ENCODE measurements at regions not wholly inside any gene's neighbourhood (a gene's known extent, or its start where the extent isn't known, plus 50 kb on each side); places are given as distances from the start of the nearest gene placed in this dataset.

- H4K20me1 ChIP-seq (replicated peaks; ENCODE audit: control insufficient read depth, extremely low read depth, insufficient read depth, low read length): no peaks in the 10 kb centered on the region
- H3K36me3 ChIP-seq (ENCODE audit: control insufficient read depth in 2 of 2, extremely low read depth in 1 of 2, insufficient read depth in 2 of 2, low read length in 2 of 2): no peaks in the 10 kb centered on the region
- no TSS peak for BruUV-seq (replicated peaks)
- H3K27me3 ChIP-seq (ENCODE audit: control insufficient read depth in 2 of 2, insufficient read depth in 2 of 2, low read length in 2 of 2): no peaks in the 10 kb centered on the region
- no peaks in the 10 kb centered on the region for H3K9me1 ChIP-seq (replicated peaks; ENCODE audit: control insufficient read depth, extremely low read depth, insufficient read depth, low read length)
- H3K4me2 ChIP-seq (ENCODE audit: insufficient read depth, low read length): no peak overlapping the region
- POLR2A ChIA-PET: no interaction called here
- no peak overlapping the region for H3K27ac ChIP-seq (ENCODE audit: insufficient read depth, low read depth, low read length)
- TF ChIP-seq GATA2 (IDR thresholded peaks at IDR 0.05; ENCODE audit: insufficient read depth, insufficient read length, low read depth, low read length) (no peak), EZH2 (IDR thresholded peaks at IDR 0.05; ENCODE audit: borderline replicate concordance, low read depth, low read length, severe bottlenecking) (no peak), FOS (IDR thresholded peaks at IDR 0.05; ENCODE audit: borderline replicate concordance, insufficient read depth, low read length) (no peak), MAX (IDR thresholded peaks at IDR 0.05; ENCODE audit: insufficient read depth, insufficient read length) (no peak), POLR2AphosphoS5 (IDR thresholded peaks at IDR 0.05; ENCODE audit: insufficient read depth, low read depth, low read length) (no peak), JUN (IDR thresholded peaks at IDR 0.05; ENCODE audit: borderline replicate concordance, insufficient read depth, insufficient read length, low read depth) (no peak)
- TF ChIP-seq, protein P1, sequence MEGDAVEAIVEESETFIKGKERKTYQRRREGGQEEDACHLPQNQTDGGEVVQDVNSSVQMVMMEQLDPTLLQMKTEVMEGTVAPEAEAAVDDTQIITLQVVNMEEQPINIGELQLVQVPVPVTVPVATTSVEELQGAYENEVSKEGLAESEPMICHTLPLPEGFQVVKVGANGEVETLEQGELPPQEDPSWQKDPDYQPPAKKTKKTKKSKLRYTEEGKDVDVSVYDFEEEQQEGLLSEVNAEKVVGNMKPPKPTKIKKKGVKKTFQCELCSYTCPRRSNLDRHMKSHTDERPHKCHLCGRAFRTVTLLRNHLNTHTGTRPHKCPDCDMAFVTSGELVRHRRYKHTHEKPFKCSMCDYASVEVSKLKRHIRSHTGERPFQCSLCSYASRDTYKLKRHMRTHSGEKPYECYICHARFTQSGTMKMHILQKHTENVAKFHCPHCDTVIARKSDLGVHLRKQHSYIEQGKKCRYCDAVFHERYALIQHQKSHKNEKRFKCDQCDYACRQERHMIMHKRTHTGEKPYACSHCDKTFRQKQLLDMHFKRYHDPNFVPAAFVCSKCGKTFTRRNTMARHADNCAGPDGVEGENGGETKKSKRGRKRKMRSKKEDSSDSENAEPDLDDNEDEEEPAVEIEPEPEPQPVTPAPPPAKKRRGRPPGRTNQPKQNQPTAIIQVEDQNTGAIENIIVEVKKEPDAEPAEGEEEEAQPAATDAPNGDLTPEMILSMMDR (IDR thresholded peaks at IDR 0.05; ENCODE audit: extremely low read depth in 1 of 2, insufficient read depth in 1 of 2, low read depth in 1 of 2, low read length in 2 of 2): no peak
- intact Hi-C loops (cut with micrococcal nuclease) (no loop called here), dilution Hi-C loops (cut with MboI; ENCODE audit: extremely low pct_ligation_motif_present, low sequenced_read_pairs) (no loop called here)
- no peak overlapping the region for H3K9ac ChIP-seq (replicated peaks; ENCODE audit: extremely low read depth, insufficient read depth, low read length)
- H3K4me1 ChIP-seq (ENCODE audit: control insufficient read depth, extremely low read depth, insufficient read depth, low read length): no peaks in the 10 kb centered on the region
- no peak overlapping the region for H2AFZ ChIP-seq (ENCODE audit: low read depth, low read length)
- H3K79me2 ChIP-seq (ENCODE audit: control insufficient read depth, insufficient read depth, low read length): no peaks in the 10 kb centered on the region
- no peak for DNase-seq (ENCODE audit: low read depth, low spot score)
- CTCF ChIA-PET: no interaction called here
- no peak for FAIRE-seq
- peaks cover 12% of the 10 kb centered on the region for H3K9me3 ChIP-seq (replicated peaks; ENCODE audit: control insufficient read depth, insufficient read depth, low read length)
- H3K4me3 ChIP-seq (replicated peaks in 1 of 3; ENCODE audit: insufficient read depth in 1 of 3, low read depth in 1 of 3, low read length in 3 of 3): no peak overlapping the region
Observed at GRCh38 chr5:4204276-4205141, 608.9 kb downstream of the IRX1 start.
